GM19438 (cell line): ENCODE measurements at regions not wholly inside any gene's neighbourhood (a gene's known extent, or its start where the extent isn't known, plus 50 kb on each side); places are given as distances from the start of the nearest gene placed in this dataset.
"Not testable (repeated sequence)": the region's sequence is repeated elsewhere in the genome, so short reads cannot be mapped to it uniquely, and the experiment has no call there.

Experiments
- ATAC-seq: cut with Tn5 transposase; IDR thresholded peaks from one replicate; pipeline ENCODE4 v1.9.1; 2021; ENCODE audit warnings: low read depth; ENCODE audit not compliant: unreplicated experiment

- ATAC-seq, result no peak
These were observed 1237.2 kb downstream of the PLA2G4A start for GRCh38 chr1:188065917-188066316.

- no peak for ATAC-seq
These were observed 1242.1 kb downstream of the PLA2G4A start for GRCh38 chr1:188070848-188071247.

- ATAC-seq, result no peak
These were observed 1260.3 kb downstream of the PLA2G4A start for GRCh38 chr1:188089015-188089414.

- ATAC-seq, result no peak
These were observed 1260.7 kb downstream of the PLA2G4A start for GRCh38 chr1:188089461-188089860.

GRCh38 chr1:188096521-188096920 is 1267.8 kb downstream of the PLA2G4A start:
- ATAC-seq, result no peak

- ATAC-seq, result no peak
These were observed 1288.7 kb downstream of the PLA2G4A start for GRCh38 chr1:188117436-188117835.

GRCh38 chr1:188122646-188123045 is 1293.9 kb downstream of the PLA2G4A start:
- ATAC-seq, result no peak

- ATAC-seq, result no peak
These were observed 1298.8 kb downstream of the PLA2G4A start for GRCh38 chr1:188127507-188127906.

GRCh38 chr1:188128761-188129160 is 1300.0 kb downstream of the PLA2G4A start:
- no peak for ATAC-seq

GRCh38 chr1:188129856-188130838 is 1301.4 kb downstream of the PLA2G4A start:
- no peak for ATAC-seq

- no peak for ATAC-seq
These were observed 1308.5 kb downstream of the PLA2G4A start for GRCh38 chr1:188137221-188137620.

GRCh38 chr1:188140958-188141357 is 1312.2 kb downstream of the PLA2G4A start:
- no peak for ATAC-seq

- no peak for ATAC-seq
These were observed 1325.4 kb downstream of the PLA2G4A start for GRCh38 chr1:188154196-188154595.

GRCh38 chr1:188154761-188155160 is 1326.0 kb downstream of the PLA2G4A start:
- no peak for ATAC-seq

GRCh38 chr1:188155261-188155660 is 1326.5 kb downstream of the PLA2G4A start:
- no peak for ATAC-seq

GRCh38 chr1:188164459-188164858 is 1335.7 kb downstream of the PLA2G4A start:
- no peak for ATAC-seq

GRCh38 chr1:188166654-188167053 is 1337.9 kb downstream of the PLA2G4A start:
- no peak for ATAC-seq

- no peak for ATAC-seq
These were observed 1341.2 kb downstream of the PLA2G4A start for GRCh38 chr1:188169971-188170370.

- no peak for ATAC-seq
These were observed 1341.7 kb downstream of the PLA2G4A start for GRCh38 chr1:188170411-188170810.

- no peak for ATAC-seq
These were observed 1342.2 kb downstream of the PLA2G4A start for GRCh38 chr1:188170935-188171334.

GRCh38 chr1:188182063-188182462 is 1353.3 kb downstream of the PLA2G4A start:
- ATAC-seq, result not testable (repeated sequence)

GRCh38 chr1:188188317-188188716 is 1359.6 kb downstream of the PLA2G4A start:
- ATAC-seq, result no peak
